Fibroblast of peridontal ligament (primary cell): ENCODE measurements at regions not wholly inside any gene's neighbourhood (a gene's known extent, or its start where the extent isn't known, plus 50 kb on each side); places are given as distances from the start of the nearest gene placed in this dataset.
"Not testable (repeated sequence)": the region's sequence is repeated elsewhere in the genome, so short reads cannot be mapped to it uniquely, and the experiment has no call there.

ENCODE experiments used
- DNase-seq: peaks from one replicate; pipeline ENCODE4 v3.0.0-alpha.2; 2010; ENCODE audit errors: extremely low read depth

- DNase-seq, result no peak
Measured at GRCh38 chr2:61677306-61677705, 139.2 kb upstream of the XPO1 start.

- no peak for DNase-seq
Measured at GRCh38 chr2:61675204-61675603, 137.0 kb upstream of the XPO1 start.

- peak; percentile 24 for DNase-seq
Measured at GRCh38 chr2:61671561-61672315, 133.6 kb upstream of the XPO1 start.

GRCh38 chr2:61670591-61671501 lies 132.7 kb upstream of the XPO1 start:
- DNase-seq, result peak; percentile 67

- DNase-seq, result no peak
Measured at GRCh38 chr2:61664190-61664589, 126.0 kb upstream of the XPO1 start.

- DNase-seq, result no peak
Measured at GRCh38 chr2:61662990-61663389, 124.8 kb upstream of the XPO1 start.

- DNase-seq, result no peak
Measured at GRCh38 chr2:61660511-61661388, 122.6 kb upstream of the XPO1 start.

GRCh38 chr2:61658841-61659780 lies 121.0 kb upstream of the XPO1 start:
- DNase-seq, result peak; percentile 61

- not testable (repeated sequence) for DNase-seq
Measured at GRCh38 chr2:61649946-61650345, 111.8 kb upstream of the XPO1 start.

GRCh38 chr2:61649021-61649420 lies 110.9 kb upstream of the XPO1 start:
- DNase-seq, result no peak

- DNase-seq, result no peak
Measured at GRCh38 chr2:61647044-61647443, 108.9 kb upstream of the XPO1 start.

GRCh38 chr2:61645911-61646310 lies 107.8 kb upstream of the XPO1 start:
- DNase-seq, result peak; percentile 96

GRCh38 chr2:61643153-61643552 lies 105.0 kb upstream of the XPO1 start:
- DNase-seq, result not testable (repeated sequence)

- DNase-seq, result no peak
Measured at GRCh38 chr2:61640406-61640805, 102.2 kb upstream of the XPO1 start.

GRCh38 chr2:61639721-61640120 lies 101.6 kb upstream of the XPO1 start:
- no peak for DNase-seq

GRCh38 chr2:61636686-61637085 lies 98.5 kb upstream of the XPO1 start:
- no peak for DNase-seq

GRCh38 chr2:61634512-61634911 lies 96.4 kb upstream of the XPO1 start:
- no peak for DNase-seq

- peak; percentile 14 for DNase-seq
Measured at GRCh38 chr2:61633250-61633649, 95.1 kb upstream of the XPO1 start.

GRCh38 chr2:61632276-61633169 lies 94.4 kb upstream of the XPO1 start:
- DNase-seq, result no peak

- no peak for DNase-seq
Measured at GRCh38 chr2:61631321-61631720, 93.2 kb upstream of the XPO1 start.
